OCI-LY3 (cell line): ENCODE measurements at regions not wholly inside any gene's neighbourhood (a gene's known extent, or its start where the extent isn't known, plus 50 kb on each side); places are given as distances from the start of the nearest gene placed in this dataset.
"Not testable (repeated sequence)": the region's sequence is repeated elsewhere in the genome, so short reads cannot be mapped to it uniquely, and the experiment has no call there.

Experiments
- CTCF ChIP-seq: fragments of 200-600, 300-600 bp; sonication (generic); IDR thresholded peaks from 2 replicates; pipeline ENCODE4 v1.5.1; 2014; ENCODE audit warnings: antibody characterized with exemption, low read length, low read depth
- EZH2phosphoT487 ChIP-seq: fragments of 200-600 bp; shearing (Covaris generic); IDR thresholded peaks from 2 replicates; pipeline ENCODE4 v1.6.1; 2018; ENCODE audit warnings: antibody characterized with exemption, mixed run types, low read depth

- TF ChIP-seq CTCF, EZH2phosphoT487: not testable (repeated sequence)
These were observed 243.3 kb downstream of the TTC6 start for GRCh38 chr14:37838778-37839177.
